IPS DF 4.7 (cell line): ENCODE measurements at regions not wholly inside any gene's neighbourhood (a gene's known extent, or its start where the extent isn't known, plus 50 kb on each side); places are given as distances from the start of the nearest gene placed in this dataset.

Experiments
- DNase-seq: peaks from one replicate; pipeline ENCODE4 v3.0.0-alpha.2; 2013; ENCODE audit warnings: low spot score; ENCODE audit errors: extremely low read depth

- DNase-seq = no peak
These were observed 519.3 kb downstream of the ELAVL2 start for GRCh38 chr9:23306731-23307130.

GRCh38 chr9:23307731-23308513 lies 518.1 kb downstream of the ELAVL2 start:
- DNase-seq = no peak

GRCh38 chr9:23309800-23310199 lies 516.2 kb downstream of the ELAVL2 start:
- no peak for DNase-seq

- no peak for DNase-seq
These were observed 511.8 kb downstream of the ELAVL2 start for GRCh38 chr9:23314247-23314646.

- DNase-seq = no peak
These were observed 506.9 kb downstream of the ELAVL2 start for GRCh38 chr9:23319092-23319491.

GRCh38 chr9:23321049-23321448 lies 505.0 kb downstream of the ELAVL2 start:
- DNase-seq = no peak

GRCh38 chr9:23322392-23322791 lies 503.6 kb downstream of the ELAVL2 start:
- no peak for DNase-seq

- no peak for DNase-seq
These were observed 501.5 kb downstream of the ELAVL2 start for GRCh38 chr9:23324511-23324910.

- no peak for DNase-seq
These were observed 499.4 kb downstream of the ELAVL2 start for GRCh38 chr9:23326597-23326996.

GRCh38 chr9:23341346-23341745 lies 484.7 kb downstream of the ELAVL2 start:
- DNase-seq = no peak

GRCh38 chr9:23342291-23342690 lies 483.7 kb downstream of the ELAVL2 start:
- no peak for DNase-seq

GRCh38 chr9:23343226-23343625 lies 482.8 kb downstream of the ELAVL2 start:
- DNase-seq = no peak

GRCh38 chr9:23361096-23361495 lies 464.9 kb downstream of the ELAVL2 start:
- DNase-seq = no peak

GRCh38 chr9:23372703-23373102 lies 453.3 kb downstream of the ELAVL2 start:
- DNase-seq = no peak

- DNase-seq = no peak
These were observed 450.5 kb downstream of the ELAVL2 start for GRCh38 chr9:23375511-23375910.

GRCh38 chr9:23379842-23380241 lies 446.2 kb downstream of the ELAVL2 start:
- no peak for DNase-seq

- no peak for DNase-seq
These were observed 445.2 kb downstream of the ELAVL2 start for GRCh38 chr9:23380821-23381220.

- DNase-seq = peak; percentile 7
These were observed 443.6 kb downstream of the ELAVL2 start for GRCh38 chr9:23382418-23382817.

- no peak for DNase-seq
These were observed 431.9 kb downstream of the ELAVL2 start for GRCh38 chr9:23394189-23394588.

GRCh38 chr9:23408874-23409273 lies 417.2 kb downstream of the ELAVL2 start:
- no peak for DNase-seq

- DNase-seq = no peak
These were observed 414.0 kb downstream of the ELAVL2 start for GRCh38 chr9:23412046-23412445.

- no peak for DNase-seq
These were observed 413.6 kb downstream of the ELAVL2 start for GRCh38 chr9:23412458-23412857.

- DNase-seq = no peak
These were observed 412.5 kb downstream of the ELAVL2 start for GRCh38 chr9:23413541-23413940.

GRCh38 chr9:23423999-23424398 lies 402.0 kb downstream of the ELAVL2 start:
- no peak for DNase-seq
